GM12891 (cell line): ENCODE measurements at regions not wholly inside any gene's neighbourhood (a gene's known extent, or its start where the extent isn't known, plus 50 kb on each side); places are given as distances from the start of the nearest gene placed in this dataset.

Source experiments
- PAX5 ChIP-seq: IDR thresholded peaks from 2 replicates; pipeline ENCODE4 v1.6.1; 2011; ENCODE audit warnings: low read length, moderate library complexity, mild to moderate bottlenecking; ENCODE audit not compliant: insufficient read depth, severe bottlenecking
- POLR2A ChIP-seq: IDR thresholded peaks from 2 replicates; pipeline ENCODE4 v1.6.1; 2011; ENCODE audit warnings: low read depth, low read length, control low read depth
- POLR2AphosphoS5 ChIP-seq: IDR thresholded peaks from 2 replicates; pipeline ENCODE4 v1.6.1; 2011; ENCODE audit warnings: low read depth, low read length, control low read depth
- POU2F2 ChIP-seq: IDR thresholded peaks from 2 replicates; pipeline ENCODE4 v1.6.1; 2011; ENCODE audit warnings: low read depth, mild to moderate bottlenecking, control low read depth, low read length, moderate library complexity
- SPI1 ChIP-seq: IDR thresholded peaks from 2 replicates; pipeline ENCODE4 v1.6.1; 2011; ENCODE audit warnings: low read depth, low read length, control low read depth
- TAF1 ChIP-seq: IDR thresholded peaks from 2 replicates; pipeline ENCODE4 v1.6.1; 2011; ENCODE audit warnings: low read depth, low read length, control low read depth

DNA sequence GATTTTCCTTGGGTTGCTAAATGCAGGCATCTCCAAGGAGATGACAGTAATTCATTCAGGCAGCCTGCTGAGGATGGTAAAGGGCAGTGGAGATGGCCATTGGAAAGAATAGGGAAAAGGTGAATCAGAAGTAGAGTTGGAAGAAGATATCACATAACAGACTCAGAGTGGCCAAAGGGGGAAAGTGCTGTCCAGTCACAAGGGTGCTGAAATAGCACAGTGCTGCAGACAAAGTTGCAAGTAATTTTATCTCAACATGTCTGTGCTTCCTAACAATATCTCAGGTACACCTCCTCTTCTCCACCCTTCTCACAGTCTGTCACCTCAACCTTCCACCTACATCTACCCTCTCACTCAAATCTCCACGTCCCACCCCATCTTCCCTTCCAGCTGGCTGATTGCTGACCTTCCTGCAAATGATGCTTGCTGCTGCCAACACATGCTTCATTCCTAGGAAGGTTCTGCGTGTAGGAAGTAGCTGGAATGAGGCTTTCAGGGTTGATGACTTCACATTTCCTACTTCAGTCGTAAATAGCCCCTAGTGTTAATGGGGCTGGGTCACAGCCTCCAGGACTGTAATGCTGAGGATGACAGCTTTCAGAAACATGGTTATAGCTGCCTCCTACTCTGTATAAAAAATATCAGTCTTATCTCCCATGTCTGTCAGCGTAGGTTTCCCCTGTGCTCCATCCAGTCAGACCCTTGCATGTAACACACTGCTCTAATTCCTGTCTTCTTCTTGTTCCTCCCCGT lies 123.9 kb downstream of the CTNND1 start:
- no peak for TF ChIP-seq POLR2A
- no peak for TF ChIP-seq POLR2AphosphoS5
- TF ChIP-seq POU2F2: no peak
- no peak for TF ChIP-seq TAF1
- no peak for TF ChIP-seq PAX5
- TF ChIP-seq SPI1: no peak
